ENCODE measurements at regions not wholly inside any gene's neighbourhood (a gene's known extent, or its start where the extent isn't known, plus 50 kb on each side); places are given as distances from the start of the nearest gene placed in this dataset.
"Not testable (repeated sequence)": the region's sequence is repeated elsewhere in the genome, so short reads cannot be mapped to it uniquely, and the experiment has no call there.

GRCh38 chr14:71789005-71789404 lies 143.2 kb upstream of the RGS6 start:
- no peaks in the 10 kb centered on the region for H3K4me1 ChIP-seq
- no peak for ATAC-seq

GRCh38 chr14:71799841-71800240 lies 132.4 kb upstream of the RGS6 start:
- H3K27ac ChIP-seq = no peak overlapping the region
- H3K9me3 ChIP-seq = no peaks in the 10 kb centered on the region
- H3K27me3 ChIP-seq = no peaks in the 10 kb centered on the region
- H3K4me1 ChIP-seq = peaks cover 5% of the 10 kb centered on the region
- ATAC-seq = no peak
- intact Hi-C loops (cut with DNase I) = no loop called here
- H3K4me3 ChIP-seq = no peak overlapping the region
- TF ChIP-seq CTCF (IDR thresholded peaks at IDR 0.05) = no peak
- DNase-seq = no peak
- H3K36me3 ChIP-seq = no peaks in the 10 kb centered on the region

More at GRCh38 chr14:71789005-71789404, 143.2 kb upstream of the RGS6 start:
- no peaks in the 10 kb centered on the region for H3K9me3 ChIP-seq
- TF ChIP-seq CTCF (IDR thresholded peaks at IDR 0.05) = no peak
- no peak for DNase-seq
- intact Hi-C loops (cut with DNase I) = no loop called here
- no peaks in the 10 kb centered on the region for H3K36me3 ChIP-seq
- H3K27me3 ChIP-seq = no peaks in the 10 kb centered on the region
- no peak overlapping the region for H3K4me3 ChIP-seq
- H3K27ac ChIP-seq = no peak overlapping the region

GRCh38 chr14:71800878-71801277 lies 131.4 kb upstream of the RGS6 start:
- Histone ChIP-seq H3K9me3 (no peaks in the 10 kb centered on the region), H3K4me1 (peaks cover 5% of the 10 kb centered on the region), H3K4me3 (no peak overlapping the region), H3K36me3 (no peaks in the 10 kb centered on the region), H3K27ac (no peak overlapping the region), H3K27me3 (no peaks in the 10 kb centered on the region)
- intact Hi-C loops (cut with DNase I) = no loop called here
- TF ChIP-seq CTCF (IDR thresholded peaks at IDR 0.05) = no peak
- ATAC-seq (no peak), DNase-seq (no peak)

GRCh38 chr14:71803539-71804260 lies 128.5 kb upstream of the RGS6 start:
- Histone ChIP-seq H3K4me1 (peaks cover 2% of the 10 kb centered on the region), H3K27me3 (no peaks in the 10 kb centered on the region), H3K9me3 (no peaks in the 10 kb centered on the region), H3K36me3 (no peaks in the 10 kb centered on the region), H3K27ac (no peak overlapping the region), H3K4me3 (no peak overlapping the region)
- no peak for TF ChIP-seq CTCF (IDR thresholded peaks at IDR 0.05)
- DNase-seq (no peak), ATAC-seq (no peak)
- intact Hi-C loops (cut with DNase I) = no loop called here

GRCh38 chr14:71804992-71805391 lies 127.2 kb upstream of the RGS6 start:
- no peak for ATAC-seq
- intact Hi-C loops (cut with DNase I) = no loop called here

GRCh38 chr14:71807049-71807448 lies 125.2 kb upstream of the RGS6 start:
- H3K27me3 ChIP-seq; H3K27ac ChIP-seq; H3K36me3 ChIP-seq; DNase-seq; H3K4me1 ChIP-seq; H3K9me3 ChIP-seq; H3K4me3 ChIP-seq; intact Hi-C loops (cut with DNase I): not testable (repeated sequence)
- peak; percentile 64 for ATAC-seq

More at GRCh38 chr14:71804992-71805391, 127.2 kb upstream of the RGS6 start:
- no peak for TF ChIP-seq CTCF (IDR thresholded peaks at IDR 0.05)
- Histone ChIP-seq H3K27ac (no peak overlapping the region), H3K27me3 (no peaks in the 10 kb centered on the region), H3K36me3 (no peaks in the 10 kb centered on the region), H3K4me1 (no peaks in the 10 kb centered on the region), H3K4me3 (no peak overlapping the region), H3K9me3 (no peaks in the 10 kb centered on the region)
- DNase-seq = no peak

- H3K27ac ChIP-seq; H3K4me1 ChIP-seq; H3K36me3 ChIP-seq; H3K9me3 ChIP-seq; H3K4me3 ChIP-seq; intact Hi-C loops (cut with DNase I); H3K27me3 ChIP-seq; DNase-seq; ATAC-seq: not testable (repeated sequence)
Observed at GRCh38 chr14:71810800-71811199, 121.4 kb upstream of the RGS6 start.

Data from upper lobe of right lung (tissue), 1 donor.